OCI-LY1 (cell line): ENCODE measurements at regions not wholly inside any gene's neighbourhood (a gene's known extent, or its start where the extent isn't known, plus 50 kb on each side); places are given as distances from the start of the nearest gene placed in this dataset.

ENCODE experiments used
- H2AFZ ChIP-seq: fragments of 200-600 bp; sonication (generic), shearing (Covaris generic); 2 replicates; pipeline ENCODE4 v1.6.0; 2014; ENCODE audit warnings: antibody characterized with exemption, mild to moderate bottlenecking, low read length
- H3F3A ChIP-seq: fragments of 200-600 bp; sonication (generic), shearing (Covaris generic); 2 replicates; pipeline ENCODE4 v1.6.0; 2014; ENCODE audit warnings: mild to moderate bottlenecking, antibody characterized with exemption, low read length, moderate library complexity; ENCODE audit not compliant: insufficient read depth
- H3K27ac ChIP-seq: fragments of 200-600 bp; sonication (generic); 2 replicates; pipeline ENCODE4 v1.5.1; 2014; ENCODE audit warnings: low read length, mixed run types, mild to moderate bottlenecking, low read depth; ENCODE audit not compliant: poor library complexity, severe bottlenecking
- H3K27me3 ChIP-seq: fragments of 200-600 bp; sonication (generic); 2 replicates; pipeline ENCODE4 v1.6.0; 2014; ENCODE audit warnings: antibody characterized with exemption, mild to moderate bottlenecking, low read length, moderate library complexity; ENCODE audit not compliant: insufficient read depth
- H3K36me3 ChIP-seq: fragments of 200-600 bp; sonication (generic); 2 replicates; pipeline ENCODE4 v1.6.1; 2014; ENCODE audit warnings: mild to moderate bottlenecking, antibody characterized with exemption, low read length, moderate library complexity, mixed read lengths; ENCODE audit not compliant: insufficient read depth
- H3K4me1 ChIP-seq: fragments of 200-600 bp; sonication (generic); 2 replicates; pipeline ENCODE4 v1.5.1; 2014; ENCODE audit warnings: mild to moderate bottlenecking, low read length, moderate library complexity; ENCODE audit not compliant: insufficient read depth, severe bottlenecking
- H3K4me2 ChIP-seq: fragments of 200-600 bp; sonication (generic), shearing (Covaris generic); 2 replicates; pipeline ENCODE4 v1.6.1; 2014; ENCODE audit warnings: low read length
- H3K4me3 ChIP-seq: fragments of 200-600 bp; sonication (generic); 2 replicates; pipeline ENCODE4 v1.5.1; 2014; ENCODE audit warnings: low read length, low read depth, mild to moderate bottlenecking, mixed read lengths; ENCODE audit not compliant: poor library complexity, severe bottlenecking
- H3K79me2 ChIP-seq: fragments of 200-600 bp; shearing (Covaris generic); 2 replicates; pipeline ENCODE4 v1.6.1; 2016; ENCODE audit warnings: mixed run types, low read length, mixed read lengths; ENCODE audit not compliant: insufficient read depth
- H3K9ac ChIP-seq: fragments of 200-600 bp; sonication (generic), shearing (Covaris generic); 2 replicates; pipeline ENCODE4 v1.6.1; 2014; ENCODE audit warnings: mild to moderate bottlenecking, low read length, mixed read lengths
- H3K9me2 ChIP-seq: fragments of 200-600 bp; sonication (generic), shearing (Covaris generic); 2 replicates; pipeline ENCODE4 v1.6.1; 2014; ENCODE audit warnings: low read depth, mild to moderate bottlenecking, low read length, mixed read lengths
- H3K9me3 ChIP-seq: fragments of 200-600 bp; shearing (Covaris generic); 2 replicates; pipeline ENCODE4 v1.6.1; 2014; ENCODE audit warnings: low read length, mixed read lengths
- H4K20me1 ChIP-seq: fragments of 200-600 bp; sonication (generic), shearing (Covaris generic); 2 replicates; pipeline ENCODE4 v1.6.0; 2016; ENCODE audit warnings: mild to moderate bottlenecking, low read length; ENCODE audit not compliant: insufficient read depth
- EZH2 ChIP-seq: fragments of 200-600 bp; sonication (generic), shearing (Covaris generic); IDR thresholded peaks from 2 replicates; pipeline ENCODE4 v1.8.0; 2017; ENCODE audit warnings: borderline replicate concordance, mixed run types, mild to moderate bottlenecking, antibody characterized with exemption, low read length, moderate library complexity, mixed read lengths
- TF ChIP-seq, protein P1 (sequence below): fragments of 200-600 bp; sonication (generic), shearing (Covaris generic); IDR thresholded peaks from 2 replicates; pipeline ENCODE4 v1.5.1; 2017; ENCODE audit warnings: mild to moderate bottlenecking, antibody characterized with exemption, low read length, moderate library complexity, mixed read lengths

DNA sequence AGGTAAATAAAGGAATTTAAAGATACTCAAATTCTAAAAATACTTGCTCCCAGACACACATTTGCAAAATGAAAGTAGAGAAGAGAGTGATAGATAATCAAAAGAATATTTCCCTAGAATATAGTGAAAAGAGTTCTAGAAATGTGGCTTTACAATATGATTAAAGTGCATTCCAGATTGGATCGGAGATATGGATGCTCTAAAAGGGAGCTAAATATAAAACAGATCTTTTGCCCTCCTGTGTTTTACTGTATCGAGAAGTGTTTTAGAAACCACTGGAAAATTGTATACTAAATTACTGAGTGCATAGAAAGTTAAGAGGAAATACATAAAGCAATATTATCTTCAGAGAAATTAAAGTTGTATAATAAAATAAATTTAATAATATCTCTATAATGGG is 1392.0 kb downstream of the TECRL start:
- Histone ChIP-seq H4K20me1 (no peaks in the 10 kb centered on the region), H3F3A (no peaks in the 10 kb centered on the region), H3K9ac (no peak overlapping the region), H3K9me2 (no peaks in the 10 kb centered on the region), H3K4me1 (no peaks in the 10 kb centered on the region), H3K9me3 (no peaks in the 10 kb centered on the region), H3K36me3 (no peaks in the 10 kb centered on the region), H3K27me3 (no peaks in the 10 kb centered on the region), H3K27ac (no peak overlapping the region), H2AFZ (no peak overlapping the region), H3K79me2 (no peaks in the 10 kb centered on the region), H3K4me3 (no peak overlapping the region), H3K4me2 (no peak overlapping the region)
- no peak for TF ChIP-seq EZH2
- TF ChIP-seq, protein P1, sequence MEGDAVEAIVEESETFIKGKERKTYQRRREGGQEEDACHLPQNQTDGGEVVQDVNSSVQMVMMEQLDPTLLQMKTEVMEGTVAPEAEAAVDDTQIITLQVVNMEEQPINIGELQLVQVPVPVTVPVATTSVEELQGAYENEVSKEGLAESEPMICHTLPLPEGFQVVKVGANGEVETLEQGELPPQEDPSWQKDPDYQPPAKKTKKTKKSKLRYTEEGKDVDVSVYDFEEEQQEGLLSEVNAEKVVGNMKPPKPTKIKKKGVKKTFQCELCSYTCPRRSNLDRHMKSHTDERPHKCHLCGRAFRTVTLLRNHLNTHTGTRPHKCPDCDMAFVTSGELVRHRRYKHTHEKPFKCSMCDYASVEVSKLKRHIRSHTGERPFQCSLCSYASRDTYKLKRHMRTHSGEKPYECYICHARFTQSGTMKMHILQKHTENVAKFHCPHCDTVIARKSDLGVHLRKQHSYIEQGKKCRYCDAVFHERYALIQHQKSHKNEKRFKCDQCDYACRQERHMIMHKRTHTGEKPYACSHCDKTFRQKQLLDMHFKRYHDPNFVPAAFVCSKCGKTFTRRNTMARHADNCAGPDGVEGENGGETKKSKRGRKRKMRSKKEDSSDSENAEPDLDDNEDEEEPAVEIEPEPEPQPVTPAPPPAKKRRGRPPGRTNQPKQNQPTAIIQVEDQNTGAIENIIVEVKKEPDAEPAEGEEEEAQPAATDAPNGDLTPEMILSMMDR = no peak

DNA sequence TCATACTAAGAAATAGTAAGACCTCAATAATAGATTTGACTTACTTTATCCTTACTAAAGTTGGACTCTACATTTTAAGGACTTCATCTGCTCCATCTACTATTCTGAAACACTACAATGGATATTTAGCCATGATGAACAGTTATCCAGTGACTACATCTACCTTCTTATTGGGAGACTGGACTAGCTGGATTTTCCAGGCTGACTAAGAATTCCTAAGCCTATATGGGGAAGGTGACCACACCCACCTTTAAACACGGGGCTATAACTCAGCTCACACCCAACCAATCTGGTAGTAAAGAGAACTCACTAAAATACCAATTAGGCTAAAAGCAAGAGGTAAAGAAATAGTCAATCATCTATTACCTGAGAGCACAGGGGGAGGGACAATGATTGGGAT is 1438.4 kb downstream of the TECRL start:
- Histone ChIP-seq H3F3A (no peaks in the 10 kb centered on the region), H3K4me2 (no peak overlapping the region), H3K27me3 (no peaks in the 10 kb centered on the region), H3K4me1 (no peaks in the 10 kb centered on the region), H2AFZ (no peak overlapping the region), H3K27ac (no peak overlapping the region), H4K20me1 (no peaks in the 10 kb centered on the region), H3K79me2 (no peaks in the 10 kb centered on the region), H3K9ac (no peak overlapping the region), H3K4me3 (no peak overlapping the region), H3K36me3 (no peaks in the 10 kb centered on the region), H3K9me2 (no peaks in the 10 kb centered on the region), H3K9me3 (no peaks in the 10 kb centered on the region)
- TF ChIP-seq EZH2 = no peak
- TF ChIP-seq, protein P1 = no peak

DNA sequence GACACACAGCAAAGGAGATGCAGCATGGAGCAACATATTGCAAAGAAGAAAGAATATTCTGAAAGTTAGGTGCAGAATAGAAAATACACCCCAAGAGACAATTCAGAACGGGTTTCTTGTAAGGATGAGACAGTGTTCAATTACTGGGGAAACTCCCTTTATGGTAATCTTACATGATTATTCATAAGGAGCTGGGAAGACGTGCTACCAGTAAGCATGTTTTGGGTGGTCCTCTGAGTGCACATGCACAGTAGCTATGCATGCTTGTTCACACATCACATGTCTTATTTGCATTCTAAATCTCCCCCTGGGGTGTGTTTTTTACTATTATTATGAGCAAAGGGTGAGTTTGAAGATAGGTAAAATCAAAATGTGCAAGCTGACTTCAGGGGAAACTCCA is 1448.8 kb downstream of the TECRL start:
- H3K9ac ChIP-seq = no peak overlapping the region
- H3K4me2 ChIP-seq = no peak overlapping the region
- H3K27ac ChIP-seq = no peak overlapping the region
- no peaks in the 10 kb centered on the region for H3K9me2 ChIP-seq
- H3K79me2 ChIP-seq = no peaks in the 10 kb centered on the region
- H4K20me1 ChIP-seq = no peaks in the 10 kb centered on the region
- no peak for TF ChIP-seq EZH2
- TF ChIP-seq, protein P1 = no peak
- no peaks in the 10 kb centered on the region for H3F3A ChIP-seq
- H3K27me3 ChIP-seq = no peaks in the 10 kb centered on the region
- H3K4me3 ChIP-seq = no peak overlapping the region
- no peaks in the 10 kb centered on the region for H3K4me1 ChIP-seq
- no peaks in the 10 kb centered on the region for H3K9me3 ChIP-seq
- H3K36me3 ChIP-seq = no peaks in the 10 kb centered on the region
- no peak overlapping the region for H2AFZ ChIP-seq
